ENCODE measurements at regions not wholly inside any gene's neighbourhood (a gene's known extent, or its start where the extent isn't known, plus 50 kb on each side); places are given as distances from the start of the nearest gene placed in this dataset.

DNA sequence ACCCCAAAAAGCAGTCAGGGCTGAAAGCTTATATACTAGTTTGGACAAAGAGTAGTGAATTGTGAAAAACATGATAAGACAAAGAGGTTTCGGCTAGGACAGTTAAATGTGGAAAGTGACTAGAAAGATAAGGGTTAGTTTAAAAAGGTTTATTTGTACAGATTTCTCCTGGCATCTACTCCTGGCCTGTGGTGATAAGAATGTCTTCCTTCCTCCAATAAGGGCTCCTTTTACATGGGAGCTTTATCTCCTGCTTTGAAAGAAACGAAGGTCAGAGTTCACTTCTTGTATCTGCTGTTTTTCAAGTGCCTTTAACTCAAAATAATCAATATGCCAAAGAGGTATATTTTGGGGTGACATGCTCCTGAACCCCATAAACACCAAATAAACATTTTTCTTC is 776.1 kb upstream of the COX7C start (continued):
- peak; percentile 70 for TF ChIP-seq TAL1 (IDR thresholded peaks at IDR 0.05)
- no peak for TF ChIP-seq ZNF174 (CRISPR knock-in tag; IDR thresholded peaks at IDR 0.05)
- TF ChIP-seq TRIM24 (IDR thresholded peaks at IDR 0.05) = peak; percentile 34 to 46; a peak in 2 of 4 replicates
- TF ChIP-seq ZBTB5 (IDR thresholded peaks at IDR 0.05) = no peak
- TF ChIP-seq ARID1B (IDR thresholded peaks at IDR 0.05) = peak; percentile 71
- TF ChIP-seq NCOR1 (IDR thresholded peaks at IDR 0.05) = peak; percentile 58
- no peak for TF ChIP-seq ZNF407 (IDR thresholded peaks at IDR 0.05; ENCODE audit: low read depth)
- TF ChIP-seq E2F6 (IDR thresholded peaks at IDR 0.05; ENCODE audit: borderline replicate concordance in 1 of 2, extremely low read depth in 1 of 2, insufficient read depth in 1 of 2, insufficient read length in 1 of 2, low read depth in 1 of 2, low read length in 1 of 2, poor library complexity in 1 of 2, severe bottlenecking in 1 of 2) = no peak
- TF ChIP-seq FOXM1 (IDR thresholded peaks at IDR 0.05; ENCODE audit: low read depth) = peak; percentile 63; the same call in 1 of the 2 replicates
- TF ChIP-seq FOXM1 (CRISPR knock-in tag; IDR thresholded peaks at IDR 0.05; ENCODE audit: low read depth) = no peak
- no peak for TF ChIP-seq ZNF79 (CRISPR knock-in tag; IDR thresholded peaks at IDR 0.05; ENCODE audit: low read depth)
- TF ChIP-seq KAT2B (IDR thresholded peaks at IDR 0.05; ENCODE audit: low read depth, low read length) = no peak
- TF ChIP-seq, protein P1, sequence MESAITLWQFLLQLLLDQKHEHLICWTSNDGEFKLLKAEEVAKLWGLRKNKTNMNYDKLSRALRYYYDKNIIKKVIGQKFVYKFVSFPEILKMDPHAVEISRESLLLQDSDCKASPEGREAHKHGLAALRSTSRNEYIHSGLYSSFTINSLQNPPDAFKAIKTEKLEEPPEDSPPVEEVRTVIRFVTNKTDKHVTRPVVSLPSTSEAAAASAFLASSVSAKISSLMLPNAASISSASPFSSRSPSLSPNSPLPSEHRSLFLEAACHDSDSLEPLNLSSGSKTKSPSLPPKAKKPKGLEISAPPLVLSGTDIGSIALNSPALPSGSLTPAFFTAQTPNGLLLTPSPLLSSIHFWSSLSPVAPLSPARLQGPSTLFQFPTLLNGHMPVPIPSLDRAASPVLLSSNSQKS (CRISPR knock-in tag; IDR thresholded peaks at IDR 0.05) = no peak
- TF ChIP-seq TEAD4 (IDR thresholded peaks at IDR 0.05; ENCODE audit: low read length) = peak; percentile 77
- no peak for TF ChIP-seq TEAD4 (CRISPR knock-in tag; IDR thresholded peaks at IDR 0.05; ENCODE audit: borderline replicate concordance)
- TF ChIP-seq PML (IDR thresholded peaks at IDR 0.05; ENCODE audit: low read length) = 0 out of 2 replicates have a peak, but pooled peaks have one; percentile 23
